Endothelial cell of umbilical vein (primary cell): ENCODE measurements at regions not wholly inside any gene's neighbourhood (a gene's known extent, or its start where the extent isn't known, plus 50 kb on each side); places are given as distances from the start of the nearest gene placed in this dataset.

Experiments
- BruUV-seq: library from RNA; stranded (reverse); fragments of 400-500 nt; replicated peaks from 2 replicates; lab custom pipeline; 2021; lab: Mats Ljungman, UMichigan
- CTCF ChIA-PET: fragments of 300-600, 350-600 bp; sonication (Branson Sonifier 250); formaldehyde crosslinking; loops from one replicate; lab custom pipeline; 2021; ENCODE audit warnings: antibody characterized with exemption, inconsistent platforms; lab: Charles Lee
- POLR2A ChIA-PET: fragments of 300-600, 350-600 bp; sonication (Branson Sonifier 250); formaldehyde crosslinking; loops from one replicate; lab custom pipeline; 2021; ENCODE audit warnings: antibody characterized with exemption, inconsistent platforms; lab: Charles Lee
- DNase-seq: peaks from one replicate; pipeline ENCODE4 v3.0.0-alpha.2; 2011; ENCODE audit warnings: low read depth, low spot score
- FAIRE-seq: peaks from 2 replicates; lab custom pipeline; 2011; peaks lifted over from hg19 to GRCh38; lab: Jason Lieb, UNC
- H2AFZ ChIP-seq: 2 replicates; pipeline ENCODE4 v1.6.0; 2012; ENCODE audit warnings: low read depth, low read length, control low read depth, inconsistent platforms
- H3K27ac ChIP-seq: 2 replicates; pipeline ENCODE4 v1.5.1; 2011; ENCODE audit warnings: low read depth, mild to moderate bottlenecking, control low read depth, low read length, moderate library complexity; ENCODE audit not compliant: insufficient read depth
- H3K27me3 ChIP-seq, 2 experiments: 2 replicates each; pipeline versions ENCODE4 v1.6.0 to v1.6.1; 2011; ENCODE audit warnings: low read length in 2 of 2, mixed read lengths in 1 of 2; ENCODE audit not compliant: control insufficient read depth in 2 of 2, insufficient read depth in 2 of 2
- H3K36me3 ChIP-seq, 2 experiments: 2 replicates in 1 of 2; 3 replicates in 1 of 2; pipeline ENCODE4 v1.5.1; 2011; ENCODE audit warnings: low read length in 2 of 2, mild to moderate bottlenecking in 1 of 2, moderate library complexity in 1 of 2; ENCODE audit not compliant: control insufficient read depth in 2 of 2, insufficient read depth in 2 of 2; ENCODE audit errors: extremely low read depth in 1 of 2
- H3K4me1 ChIP-seq: 3 replicates; pipeline ENCODE4 v1.5.1; 2011; ENCODE audit warnings: mild to moderate bottlenecking, low read length; ENCODE audit not compliant: control insufficient read depth, insufficient read depth; ENCODE audit errors: extremely low read depth
- H3K4me2 ChIP-seq: 2 replicates; pipeline ENCODE4 v1.6.1; 2011; ENCODE audit warnings: low read length, control low read depth, mixed read lengths; ENCODE audit not compliant: insufficient read depth
- H3K4me3 ChIP-seq, 3 experiments: fragments of 200-600 bp in 1 of 3; sonication (generic), shearing (Covaris generic) in 1 of 3; replicated peaks in 1 of 3; 2 replicates each; pipeline ENCODE4 v1.5.1; 2011 to 2016; ENCODE audit warnings: control low read depth in 3 of 3, low read length in 3 of 3, mild to moderate bottlenecking in 2 of 3, inconsistent platforms in 1 of 3, low read depth in 1 of 3, moderate library complexity in 1 of 3; ENCODE audit not compliant: insufficient read depth in 1 of 3
- H3K79me2 ChIP-seq: 2 replicates; pipeline ENCODE4 v1.6.0; 2012; ENCODE audit warnings: low read length, inconsistent platforms; ENCODE audit not compliant: control insufficient read depth, insufficient read depth
- H3K9ac ChIP-seq: replicated peaks from 2 replicates; pipeline ENCODE3; 2011; ENCODE audit warnings: low read length, control low read depth; ENCODE audit not compliant: insufficient read depth; ENCODE audit errors: extremely low read depth
- H3K9me1 ChIP-seq: replicated peaks from 3 replicates; pipeline ENCODE4 v1.6.0; 2011; ENCODE audit warnings: mild to moderate bottlenecking, low read length; ENCODE audit not compliant: control insufficient read depth, insufficient read depth; ENCODE audit errors: extremely low read depth
- H3K9me3 ChIP-seq: replicated peaks from 2 replicates; pipeline ENCODE4 v1.5.1; 2012; ENCODE audit warnings: low read length, inconsistent platforms; ENCODE audit not compliant: control insufficient read depth, insufficient read depth
- H4K20me1 ChIP-seq: replicated peaks from 2 replicates; pipeline ENCODE3; 2011; ENCODE audit warnings: mild to moderate bottlenecking, low read length; ENCODE audit not compliant: control insufficient read depth, insufficient read depth; ENCODE audit errors: extremely low read depth
- EZH2 ChIP-seq: IDR thresholded peaks from 2 replicates; pipeline ENCODE4 v1.6.1; 2012; ENCODE audit warnings: borderline replicate concordance, low read depth, mild to moderate bottlenecking, moderate library complexity, low read length, inconsistent platforms; ENCODE audit not compliant: severe bottlenecking
- FOS ChIP-seq: IDR thresholded peaks from 2 replicates; pipeline ENCODE4 v1.6.1; 2011; ENCODE audit warnings: mild to moderate bottlenecking, low read length, moderate library complexity, borderline replicate concordance; ENCODE audit not compliant: insufficient read depth
- GATA2 ChIP-seq: IDR thresholded peaks from 2 replicates; pipeline ENCODE4 v1.7.0; 2011; ENCODE audit warnings: low read depth, mild to moderate bottlenecking, moderate library complexity, mixed read lengths, low read length; ENCODE audit not compliant: insufficient read length, insufficient read depth
- JUN ChIP-seq: IDR thresholded peaks from 2 replicates; pipeline ENCODE4 v1.6.1; 2011; ENCODE audit warnings: borderline replicate concordance, low read depth; ENCODE audit not compliant: insufficient read length, insufficient read depth
- MYC ChIP-seq: IDR thresholded peaks from one replicate; pipeline ENCODE4 v1.6.1; 2011; ENCODE audit warnings: mild to moderate bottlenecking, low read depth, low read length
- POLR2A ChIP-seq: IDR thresholded peaks from 2 replicates; pipeline ENCODE4 v1.6.1; 2012; ENCODE audit warnings: low read depth, mild to moderate bottlenecking, control low read depth, low read length
- POLR2AphosphoS5 ChIP-seq: IDR thresholded peaks from 2 replicates; pipeline ENCODE4 v1.6.1; 2012; ENCODE audit warnings: low read depth, mild to moderate bottlenecking, control low read depth, low read length, moderate library complexity; ENCODE audit not compliant: insufficient read depth
- dilution Hi-C: fragments of 300-500 bp; cut with MboI; formaldehyde crosslinking; loops from one replicate; pipeline ENCODE4 v1.15.0; 2019; ENCODE audit warnings: low sequenced_read_pairs; ENCODE audit not compliant: extremely low pct_ligation_motif_present
- intact Hi-C: fragments of 100-400 bp; cut with micrococcal nuclease; formaldehyde crosslinking; loops from one replicate; pipeline ENCODE4 v1.10.0; 2022
- TF ChIP-seq, protein P1 (sequence below), 2 donors: IDR thresholded peaks; 1 replicate in 1 of 2; 2 replicates in 1 of 2; pipeline ENCODE4 v1.5.1; 2011; ENCODE audit warnings: low read length in 2 of 2, mild to moderate bottlenecking in 2 of 2, moderate library complexity in 2 of 2, control low read depth in 1 of 2, inconsistent platforms in 1 of 2, low read depth in 1 of 2; ENCODE audit not compliant: insufficient read depth in 1 of 2; ENCODE audit errors: extremely low read depth in 1 of 2
- TF ChIP-seq, protein P2 (sequence below): IDR thresholded peaks from 2 replicates; pipeline ENCODE4 v1.6.1; 2011; ENCODE audit not compliant: insufficient read depth, insufficient read length

DNA sequence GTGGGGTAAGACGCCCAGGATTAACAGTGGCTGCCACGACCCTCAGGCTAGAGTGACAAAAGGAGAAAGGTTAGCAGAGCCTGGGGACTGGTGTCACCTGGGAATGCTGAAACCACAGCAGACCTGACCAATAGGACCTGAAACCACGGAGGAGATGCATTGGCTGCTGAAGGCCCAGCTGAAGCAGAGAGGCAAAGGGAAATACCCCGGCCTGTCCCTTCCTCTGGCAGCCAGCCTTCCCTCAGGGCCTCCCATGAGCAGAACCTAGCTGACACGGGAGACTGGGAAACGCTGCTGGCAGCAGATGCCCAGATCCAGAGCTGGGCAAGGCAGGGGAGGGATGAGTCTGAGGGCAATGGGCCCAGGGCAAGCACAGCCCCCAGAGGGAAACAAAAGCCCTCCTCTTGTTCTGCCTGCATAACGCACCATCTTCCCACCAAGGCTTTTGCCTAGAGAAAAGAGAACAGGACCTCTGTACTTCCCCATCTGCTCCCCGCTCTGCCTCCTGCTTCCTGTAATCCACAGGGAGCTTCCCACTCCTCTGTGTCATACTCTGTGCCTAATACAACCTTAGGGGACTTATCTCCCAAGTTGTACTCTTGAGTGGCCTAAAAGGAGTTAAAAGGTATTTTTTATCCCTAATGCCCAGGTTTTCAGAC, 216.2 kb downstream of the ABHD5 start:
- no peak for FAIRE-seq

DNA sequence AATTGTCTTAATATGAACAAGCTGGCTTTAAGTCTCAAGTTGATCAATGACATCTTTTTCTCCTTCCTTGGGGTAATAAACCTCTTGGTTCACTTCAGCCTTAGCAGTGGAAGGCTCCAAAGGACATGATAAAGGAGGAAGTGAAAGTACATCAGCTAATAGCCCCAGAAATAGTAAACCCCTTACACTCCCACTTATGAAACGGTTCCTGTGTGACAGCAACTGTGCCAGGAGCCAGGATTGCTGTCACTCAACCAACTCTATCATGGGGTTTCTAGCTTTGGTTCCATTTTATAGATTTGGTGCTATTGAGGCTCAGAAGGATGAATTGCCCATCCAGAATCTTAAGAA, 216.7 kb downstream of the ABHD5 start:
- Histone ChIP-seq H3K36me3 (no peaks in the 10 kb centered on the region), H3K27me3 (peaks cover 7% of the 10 kb centered on the region in 2 experiments), H3K9me3 (no peaks in the 10 kb centered on the region), H3K4me1 (no peaks in the 10 kb centered on the region), H3K9me1 (no peaks in the 10 kb centered on the region), H3K4me3 (no peak overlapping the region), H3K4me2 (no peak overlapping the region), H2AFZ (no peak overlapping the region), H4K20me1 (no peaks in the 10 kb centered on the region), H3K9ac (no peak overlapping the region), H3K27ac (no peak overlapping the region), H3K79me2 (no peaks in the 10 kb centered on the region)
- TF ChIP-seq, protein P1, sequence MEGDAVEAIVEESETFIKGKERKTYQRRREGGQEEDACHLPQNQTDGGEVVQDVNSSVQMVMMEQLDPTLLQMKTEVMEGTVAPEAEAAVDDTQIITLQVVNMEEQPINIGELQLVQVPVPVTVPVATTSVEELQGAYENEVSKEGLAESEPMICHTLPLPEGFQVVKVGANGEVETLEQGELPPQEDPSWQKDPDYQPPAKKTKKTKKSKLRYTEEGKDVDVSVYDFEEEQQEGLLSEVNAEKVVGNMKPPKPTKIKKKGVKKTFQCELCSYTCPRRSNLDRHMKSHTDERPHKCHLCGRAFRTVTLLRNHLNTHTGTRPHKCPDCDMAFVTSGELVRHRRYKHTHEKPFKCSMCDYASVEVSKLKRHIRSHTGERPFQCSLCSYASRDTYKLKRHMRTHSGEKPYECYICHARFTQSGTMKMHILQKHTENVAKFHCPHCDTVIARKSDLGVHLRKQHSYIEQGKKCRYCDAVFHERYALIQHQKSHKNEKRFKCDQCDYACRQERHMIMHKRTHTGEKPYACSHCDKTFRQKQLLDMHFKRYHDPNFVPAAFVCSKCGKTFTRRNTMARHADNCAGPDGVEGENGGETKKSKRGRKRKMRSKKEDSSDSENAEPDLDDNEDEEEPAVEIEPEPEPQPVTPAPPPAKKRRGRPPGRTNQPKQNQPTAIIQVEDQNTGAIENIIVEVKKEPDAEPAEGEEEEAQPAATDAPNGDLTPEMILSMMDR (IDR thresholded peaks at IDR 0.05; ENCODE audit: extremely low read depth in 1 of 2, insufficient read depth in 1 of 2, low read depth in 1 of 2, low read length in 2 of 2), result no peak
- TF ChIP-seq POLR2A (no peak), EZH2 (no peak), GATA2 (no peak), MYC (no peak), POLR2AphosphoS5 (no peak), FOS (no peak), JUN (no peak)
- TF ChIP-seq, protein P2, sequence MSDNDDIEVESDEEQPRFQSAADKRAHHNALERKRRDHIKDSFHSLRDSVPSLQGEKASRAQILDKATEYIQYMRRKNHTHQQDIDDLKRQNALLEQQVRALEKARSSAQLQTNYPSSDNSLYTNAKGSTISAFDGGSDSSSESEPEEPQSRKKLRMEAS, result no peak
- no TSS peak for BruUV-seq
- DNase-seq (no peak), FAIRE-seq (no peak)
- intact Hi-C loops, result no loop called here
- POLR2A ChIA-PET, result no interaction called here
- CTCF ChIA-PET, result interaction anchor here (3.0 kb wide), 1 partner anchor 52 kb away, joined by 10 read pairs; no protein-coding TSS in a partner anchor
- dilution Hi-C loops, result no loop called here

More for the DNA sequence above, 216.2 kb downstream of the ABHD5 start:
- H3K27me3 ChIP-seq, result peaks cover 7% of the 10 kb centered on the region in 2 experiments
- no TSS peak for BruUV-seq
- H2AFZ ChIP-seq, result no peak overlapping the region
- H3K4me1 ChIP-seq, result no peaks in the 10 kb centered on the region
- no peaks in the 10 kb centered on the region for H3K9me1 ChIP-seq
- no peaks in the 10 kb centered on the region for H4K20me1 ChIP-seq
- no peaks in the 10 kb centered on the region for H3K79me2 ChIP-seq
- TF ChIP-seq POLR2AphosphoS5 (no peak), EZH2 (no peak), POLR2A (no peak)
- TF ChIP-seq, protein P2, result no peak
- DNase-seq, result no peak
- dilution Hi-C loops (no loop called here), intact Hi-C loops (no loop called here)
- no peaks in the 10 kb centered on the region for H3K9me3 ChIP-seq
- H3K4me3 ChIP-seq, result no peak overlapping the region
- no peaks in the 10 kb centered on the region for H3K36me3 ChIP-seq
- POLR2A ChIA-PET, result no interaction called here
- H3K27ac ChIP-seq, result no peak overlapping the region
- CTCF ChIA-PET, result interaction anchor here (3.0 kb wide), 1 partner anchor 52 kb away, joined by 10 read pairs; no protein-coding TSS in a partner anchor
- no peak overlapping the region for H3K9ac ChIP-seq
- H3K4me2 ChIP-seq, result no peak overlapping the region
